H1 (cell line): ENCODE measurements at regions not wholly inside any gene's neighbourhood (a gene's known extent, or its start where the extent isn't known, plus 50 kb on each side); places are given as distances from the start of the nearest gene placed in this dataset.

Experiments used
- CTCF ChIA-PET: fragments of 300-600 bp; sonication (Branson Sonifier 250); formaldehyde crosslinking; loops from one replicate; lab custom pipeline; 2021; ENCODE audit not compliant: partially characterized antibody; lab: Charles Lee
- POLR2A ChIA-PET: fragments of 300-600 bp; sonication (Branson Sonifier 250); formaldehyde crosslinking; loops from one replicate; lab custom pipeline; 2021; ENCODE audit warnings: inconsistent platforms; ENCODE audit not compliant: partially characterized antibody; lab: Charles Lee
- DNase-seq, 2 experiments: peaks; one replicate each; pipeline versions ENCODE4 v3.0.0 to v3.0.0-alpha.2; 2010 to 2022; ENCODE audit warnings: low spot score in 2 of 2, low read depth in 1 of 2, mixed read lengths in 1 of 2
- FAIRE-seq: peaks from 2 replicates; lab custom pipeline; 2011; peaks lifted over from hg19 to GRCh38; lab: Jason Lieb, UNC
- H2AFZ ChIP-seq: 2 replicates; pipeline ENCODE4 v1.8.1; 2012; ENCODE audit warnings: low read length, inconsistent platforms
- H2AK5ac ChIP-seq: 2 replicates; pipeline ENCODE4 v1.6.1; 2013; ENCODE audit warnings: low read depth, low read length
- H2BK120ac ChIP-seq: replicated peaks from 2 replicates; pipeline ENCODE3; 2013; ENCODE audit warnings: low read depth, low read length, inconsistent platforms
- H2BK12ac ChIP-seq: 2 replicates; pipeline ENCODE4 v1.6.1; 2013; ENCODE audit warnings: low read depth, low read length
- H2BK15ac ChIP-seq: 2 replicates; pipeline ENCODE4 v1.6.1; 2013; ENCODE audit warnings: low read length
- H2BK20ac ChIP-seq: 2 replicates; pipeline ENCODE4 v1.6.1; 2013; ENCODE audit warnings: low read length
- H2BK5ac ChIP-seq: 2 replicates; pipeline ENCODE4 v1.6.1; 2013; ENCODE audit warnings: low read depth, low read length
- H3K14ac ChIP-seq: 2 replicates; pipeline ENCODE4 v1.6.1; 2013; ENCODE audit warnings: inconsistent platforms; ENCODE audit not compliant: insufficient read length
- H3K18ac ChIP-seq: 2 replicates; pipeline ENCODE4 v1.6.1; 2013; ENCODE audit warnings: low read length; ENCODE audit errors: extremely low read depth
- H3K23ac ChIP-seq: 2 replicates; pipeline ENCODE4 v1.6.1; 2013; ENCODE audit warnings: inconsistent platforms; ENCODE audit not compliant: insufficient read length
- H3K23me2 ChIP-seq: 2 replicates; pipeline ENCODE4 v1.6.1; 2013; ENCODE audit warnings: low read depth, low read length
- H3K27ac ChIP-seq: 2 replicates; pipeline ENCODE4 v1.6.1; 2011; ENCODE audit warnings: low read depth, low read length, inconsistent platforms
- H3K27me3 ChIP-seq, 4 experiments: replicated peaks in 1 of 4; 1 replicate in 1 of 4; 2 replicates in 3 of 4; pipeline versions ENCODE4 v1.6.1 to v1.8.1; 2011 to 2013; ENCODE audit warnings: low read length in 3 of 4, mild to moderate bottlenecking in 3 of 4, inconsistent platforms in 2 of 4, mixed read lengths in 2 of 4, moderate library complexity in 1 of 4; ENCODE audit not compliant: control insufficient read depth in 3 of 4, insufficient read depth in 3 of 4; ENCODE audit errors: extremely low read depth in 1 of 4
- H3K36me3 ChIP-seq, 4 experiments: 2 replicates each; pipeline versions ENCODE4 v1.6.1 to v1.8.1; 2011 to 2013; ENCODE audit warnings: mild to moderate bottlenecking in 4 of 4, low read length in 3 of 4, moderate library complexity in 2 of 4, control low read depth in 1 of 4, inconsistent platforms in 1 of 4; ENCODE audit not compliant: insufficient read depth in 4 of 4, control insufficient read depth in 2 of 4
- H3K4ac ChIP-seq: replicated peaks from 2 replicates; pipeline ENCODE3; 2013; ENCODE audit warnings: low read length, low read depth, mixed read lengths, inconsistent platforms; ENCODE audit not compliant: insufficient read length
- H3K4me1 ChIP-seq, 4 experiments: replicated peaks in 1 of 4; 1 replicate in 1 of 4; 2 replicates in 3 of 4; pipeline versions ENCODE4 v1.6.1 to v1.8.1; 2011 to 2013; ENCODE audit warnings: low read length in 3 of 4, inconsistent platforms in 2 of 4, mixed read lengths in 1 of 4; ENCODE audit not compliant: insufficient read depth in 4 of 4, control insufficient read depth in 3 of 4
- H3K4me2 ChIP-seq, 2 experiments: 2 replicates each; pipeline versions ENCODE4 v1.6.1 to v1.8.1; 2011 to 2013; ENCODE audit warnings: low read depth in 2 of 2, low read length in 2 of 2, control low read depth in 1 of 2, inconsistent platforms in 1 of 2, mild to moderate bottlenecking in 1 of 2; ENCODE audit not compliant: insufficient read depth in 1 of 2
- H3K4me3 ChIP-seq, 4 experiments: fragments of 200-600, 300-600 bp in 1 of 4; sonication (generic), shearing (Covaris generic), sonication (Bioruptor Twin) in 1 of 4; 2 replicates each; pipeline versions ENCODE4 v1.5.1 to v1.8.1; 2011 to 2016; ENCODE audit warnings: low read length in 4 of 4, low read depth in 3 of 4, control low read depth in 2 of 4, inconsistent platforms in 2 of 4, mild to moderate bottlenecking in 2 of 4, mixed read lengths in 1 of 4, moderate library complexity in 1 of 4; ENCODE audit not compliant: insufficient read depth in 2 of 4; ENCODE audit errors: extremely low read depth in 1 of 4
- H3K56ac ChIP-seq: replicated peaks from 2 replicates; pipeline ENCODE3; 2013; ENCODE audit warnings: low read depth, mild to moderate bottlenecking, mixed read lengths, low read length, inconsistent platforms; ENCODE audit not compliant: insufficient read length
- H3K79me1 ChIP-seq: 2 replicates; pipeline ENCODE4 v1.6.1; 2013; ENCODE audit warnings: low read depth, low read length, control low read depth
- H3K79me2 ChIP-seq, 2 experiments: 2 replicates each; pipeline versions ENCODE4 v1.6.1 to v1.8.1; 2012 to 2013; ENCODE audit warnings: low read length in 2 of 2, mild to moderate bottlenecking in 2 of 2, inconsistent platforms in 1 of 2; ENCODE audit not compliant: insufficient read depth in 2 of 2, control insufficient read depth in 1 of 2
- H3K9ac ChIP-seq, 4 experiments: replicated peaks in 1 of 4; 1 replicate in 1 of 4; 2 replicates in 3 of 4; pipeline versions ENCODE4 v1.6.1 to v1.8.1; 2011 to 2013; ENCODE audit warnings: low read depth in 3 of 4, low read length in 3 of 4, control low read depth in 2 of 4, mild to moderate bottlenecking in 2 of 4, moderate library complexity in 2 of 4, inconsistent platforms in 1 of 4; ENCODE audit errors: extremely low read depth in 1 of 4
- H3K9me3 ChIP-seq, 2 experiments: 2 replicates each; pipeline versions ENCODE4 v1.6.1 to v1.8.1; 2012 to 2013; ENCODE audit warnings: mild to moderate bottlenecking in 2 of 2, moderate library complexity in 2 of 2, control low read depth in 1 of 2, inconsistent platforms in 1 of 2, low read depth in 1 of 2, low read length in 1 of 2, mixed read lengths in 1 of 2; ENCODE audit not compliant: insufficient read depth in 2 of 2
- H4K20me1 ChIP-seq, 2 experiments: replicated peaks in 1 of 2; 2 replicates each; pipeline versions ENCODE3 to v1.8.1; 2011 to 2013; ENCODE audit warnings: inconsistent platforms in 2 of 2, low read length in 2 of 2, mild to moderate bottlenecking in 1 of 2; ENCODE audit not compliant: insufficient read depth in 2 of 2, control insufficient read depth in 1 of 2
- H4K5ac ChIP-seq: 2 replicates; pipeline ENCODE4 v1.6.1; 2013; ENCODE audit warnings: low read length, low read depth, mixed read lengths, inconsistent platforms; ENCODE audit not compliant: insufficient read length
- H4K8ac ChIP-seq: 2 replicates; pipeline ENCODE4 v1.8.0; 2013; ENCODE audit warnings: mild to moderate bottlenecking, moderate library complexity, low read length, inconsistent platforms; ENCODE audit not compliant: insufficient read depth; ENCODE audit errors: extremely low read depth
- H4K91ac ChIP-seq: replicated peaks from 2 replicates; pipeline ENCODE3; 2013; ENCODE audit warnings: low read length, mixed read lengths, inconsistent platforms; ENCODE audit not compliant: insufficient read length
- CEBPB ChIP-seq: IDR thresholded peaks from 2 replicates; pipeline ENCODE4 v1.6.1; 2012; ENCODE audit warnings: low read depth, low read length
- GABPA ChIP-seq: IDR thresholded peaks from 2 replicates; pipeline ENCODE4 v1.6.1; 2011; ENCODE audit warnings: mild to moderate bottlenecking, low read length, moderate library complexity, borderline replicate concordance; ENCODE audit not compliant: insufficient read depth
- POLR2AphosphoS5 ChIP-seq: IDR thresholded peaks from 2 replicates; pipeline ENCODE4 v1.6.1; 2011; ENCODE audit warnings: low read depth, low read length
- SP1 ChIP-seq: IDR thresholded peaks from 2 replicates; pipeline ENCODE4 v1.6.1; 2011; ENCODE audit warnings: low read depth, low read length
- SUZ12 ChIP-seq: fragments of 200-600 bp; sonication (generic); IDR thresholded peaks from 2 replicates; pipeline ENCODE4 v1.6.1; 2012; ENCODE audit warnings: mild to moderate bottlenecking, inconsistent platforms, low read length, moderate library complexity, mixed read lengths
- WGBS, 2 experiments: shearing (Covaris generic) in 1 of 2; methylation state at CpG; one replicate each; pipeline versions ENCODE4 v1.1.6 to v1.1.7; 2013 to 2015; ENCODE audit warnings: low lambda C conversion rate in 2 of 2, mixed read lengths in 2 of 2, inconsistent platforms in 1 of 2, low coverage in 1 of 2, missing lambda C conversion rate in 1 of 2; ENCODE audit not compliant: insufficient replicate concordance in 2 of 2, insufficient coverage in 1 of 2, insufficient read length in 1 of 2; ENCODE audit errors: extremely low coverage in 1 of 2, missing lambda C conversion rate in 1 of 2; 5-methylcytosine and 5-hydroxymethylcytosine counted together

DNA sequence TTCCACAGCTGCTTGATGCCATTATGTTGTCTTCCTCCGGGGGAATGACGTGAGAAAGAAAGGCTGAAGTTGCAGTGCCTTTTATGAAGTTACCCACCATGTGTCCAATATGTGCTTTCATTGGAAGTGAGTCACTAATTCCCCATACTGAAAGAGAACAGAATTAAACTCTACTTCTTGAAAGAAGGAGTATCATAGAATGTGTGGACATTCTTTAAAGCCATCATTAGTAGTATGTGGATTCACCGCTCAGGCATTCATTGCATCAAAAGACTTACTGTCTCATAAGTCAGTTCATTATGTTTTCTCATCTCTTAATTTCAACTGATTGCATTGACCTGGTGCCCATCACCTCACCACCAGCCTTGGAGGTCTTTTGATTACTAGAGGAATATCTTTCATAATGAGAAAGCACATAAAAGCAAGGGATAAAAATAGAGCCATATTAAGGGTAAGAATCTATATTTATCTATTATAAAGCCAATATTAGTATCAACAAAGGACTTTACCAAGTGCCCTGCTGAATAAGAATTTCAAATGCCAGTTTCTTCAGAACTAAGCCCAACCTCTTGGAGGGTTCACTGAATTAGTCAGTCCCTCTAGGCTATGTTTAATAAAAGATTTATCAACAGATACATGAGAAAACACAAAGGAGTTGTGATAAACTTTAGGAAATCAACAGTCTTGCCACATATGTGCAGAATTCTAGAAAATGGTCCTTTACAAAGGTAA, 516.1 kb downstream of the NTRK2 start:
- no peak overlapping the region for H3K18ac ChIP-seq
- CTCF ChIA-PET: interaction anchor here (1.1 kb wide), 1 partner anchor 188 kb away, joined by 3 read pairs; no protein-coding TSS in a partner anchor
- H3K56ac ChIP-seq: no peak overlapping the region
- no peaks in the 10 kb centered on the region for H3K23me2 ChIP-seq
- no peak overlapping the region for H3K23ac ChIP-seq
- no peak overlapping the region for H2AK5ac ChIP-seq
- no peak overlapping the region for H3K14ac ChIP-seq
- no peak overlapping the region for H3K4me3 ChIP-seq
- no peak overlapping the region for H3K4me2 ChIP-seq
- TF ChIP-seq CEBPB: no peak
- no peak for TF ChIP-seq SP1
- no peak for TF ChIP-seq SUZ12
- no peak for TF ChIP-seq POLR2AphosphoS5
- no peak for TF ChIP-seq GABPA
- no peaks in the 10 kb centered on the region for H4K20me1 ChIP-seq
- no peak overlapping the region for H2BK15ac ChIP-seq
- POLR2A ChIA-PET: no interaction called here
- no peaks in the 10 kb centered on the region for H3K36me3 ChIP-seq
- no peak overlapping the region for H2BK120ac ChIP-seq
- no peak overlapping the region for H4K91ac ChIP-seq
- DNase-seq (no peak), FAIRE-seq (no peak)
- H3K9ac ChIP-seq: no peak overlapping the region
- no peaks in the 10 kb centered on the region for H3K4me1 ChIP-seq
- no peak overlapping the region for H2BK12ac ChIP-seq
- no peaks in the 10 kb centered on the region for H3K79me2 ChIP-seq
- H2AFZ ChIP-seq: no peak overlapping the region
- H3K27me3 ChIP-seq: no peaks in the 10 kb centered on the region
- no peak overlapping the region for H3K27ac ChIP-seq
- 88% methylated on average over 3 of the region's 3 CpGs; no CpG with 5 or more reads in 1 of the 2 experiments for WGBS, 2 experiments
- no peak overlapping the region for H4K5ac ChIP-seq
- no peak overlapping the region for H2BK20ac ChIP-seq
- no peak overlapping the region for H3K4ac ChIP-seq
- no peak overlapping the region for H2BK5ac ChIP-seq
- H3K79me1 ChIP-seq: no peaks in the 10 kb centered on the region
- H3K9me3 ChIP-seq: no peaks in the 10 kb centered on the region
- no peak overlapping the region for H4K8ac ChIP-seq
